HG03095 (cell line): ENCODE measurements at regions not wholly inside any gene's neighbourhood (a gene's known extent, or its start where the extent isn't known, plus 50 kb on each side); places are given as distances from the start of the nearest gene placed in this dataset.
"Not testable (repeated sequence)": the region's sequence is repeated elsewhere in the genome, so short reads cannot be mapped to it uniquely, and the experiment has no call there.

Source experiments
- ATAC-seq: cut with Tn5 transposase; IDR thresholded peaks from one replicate; pipeline ENCODE4 v1.9.1; 2021; ENCODE audit warnings: moderate library complexity; ENCODE audit not compliant: unreplicated experiment

DNA sequence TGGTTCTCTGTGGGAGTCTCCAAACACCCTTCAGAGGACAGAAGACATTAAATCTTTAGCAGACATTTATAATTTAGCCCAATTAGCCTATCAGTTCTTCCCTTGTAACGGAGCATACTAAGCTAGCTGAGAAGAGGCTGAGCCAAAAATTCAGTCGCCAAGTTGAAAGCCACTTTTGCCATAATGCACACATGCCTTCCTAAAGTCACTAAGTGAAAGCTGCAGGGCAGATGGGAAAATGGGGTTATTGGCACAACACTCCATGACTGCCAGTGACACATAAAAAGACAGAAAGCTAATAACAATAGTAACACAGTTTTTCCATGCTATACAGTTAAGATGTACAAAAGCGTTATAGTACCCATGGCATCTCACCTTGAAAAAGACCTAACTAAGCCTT, 176.2 kb downstream of the DIRAS2 start:
- no peak for ATAC-seq

DNA sequence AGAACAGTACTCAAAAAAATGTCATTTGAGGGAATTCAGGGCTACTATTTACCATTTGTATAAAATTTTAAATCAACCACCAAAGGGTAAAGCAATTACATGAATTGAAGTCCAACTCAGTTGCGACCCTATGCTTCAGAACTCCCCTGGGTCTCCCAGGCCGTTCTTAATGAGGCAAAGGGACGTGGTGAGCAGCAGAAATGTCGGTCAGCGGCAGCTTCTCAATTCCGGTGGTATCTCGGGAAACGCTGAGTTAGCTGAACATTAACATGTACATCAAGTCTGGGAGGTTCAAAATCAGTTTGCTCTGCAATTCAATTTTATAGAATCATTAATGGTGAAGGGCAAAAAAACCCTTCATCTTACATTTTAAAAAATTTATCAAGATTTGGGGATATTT, 173.2 kb downstream of the DIRAS2 start:
- ATAC-seq, result no peak

DNA sequence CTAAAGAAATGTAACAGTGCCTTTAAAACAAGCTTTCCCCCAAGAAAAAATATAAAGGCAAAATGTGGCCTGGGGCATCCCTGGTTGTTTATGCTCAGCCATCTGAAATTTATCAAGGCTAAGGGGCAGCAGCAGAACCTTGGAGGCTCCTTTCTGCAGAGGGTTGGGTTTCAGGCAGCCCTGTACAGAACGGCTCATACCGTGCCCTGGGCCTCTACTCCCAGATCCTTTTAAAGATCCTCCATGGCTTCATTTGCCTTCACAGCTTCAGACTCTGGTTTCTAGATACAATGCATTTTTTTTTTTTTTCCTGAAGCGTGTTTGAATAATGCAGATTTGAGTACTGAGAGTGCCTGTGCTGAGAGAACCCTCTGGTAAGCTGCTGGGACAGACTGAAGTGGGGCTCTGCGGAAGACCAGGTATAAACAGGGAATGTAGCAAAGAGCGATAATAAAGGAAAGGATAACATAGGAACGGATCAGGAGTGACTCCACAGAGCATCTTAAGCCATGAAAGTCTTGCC, 172.7 kb downstream of the DIRAS2 start:
- ATAC-seq, result no peak

DNA sequence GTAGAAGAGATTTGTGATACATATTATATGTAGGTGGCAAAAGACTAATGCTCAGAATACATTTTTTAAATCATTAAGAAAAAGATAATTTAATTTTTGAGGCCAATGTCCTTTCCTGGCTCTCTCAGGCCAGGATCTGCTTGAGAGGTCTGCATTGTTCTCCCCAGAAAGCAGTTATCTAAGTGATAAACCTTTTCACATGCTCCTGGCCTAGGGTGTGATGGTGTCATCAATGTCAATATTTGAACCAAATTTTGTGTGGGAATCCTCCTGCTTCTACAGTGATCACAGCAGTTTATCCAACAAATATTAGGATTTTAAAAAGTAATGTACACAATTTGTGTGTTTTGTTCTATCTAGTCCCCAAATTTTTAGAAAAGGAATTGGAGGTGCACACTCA, 166.6 kb downstream of the DIRAS2 start:
- ATAC-seq, result no peak

DNA sequence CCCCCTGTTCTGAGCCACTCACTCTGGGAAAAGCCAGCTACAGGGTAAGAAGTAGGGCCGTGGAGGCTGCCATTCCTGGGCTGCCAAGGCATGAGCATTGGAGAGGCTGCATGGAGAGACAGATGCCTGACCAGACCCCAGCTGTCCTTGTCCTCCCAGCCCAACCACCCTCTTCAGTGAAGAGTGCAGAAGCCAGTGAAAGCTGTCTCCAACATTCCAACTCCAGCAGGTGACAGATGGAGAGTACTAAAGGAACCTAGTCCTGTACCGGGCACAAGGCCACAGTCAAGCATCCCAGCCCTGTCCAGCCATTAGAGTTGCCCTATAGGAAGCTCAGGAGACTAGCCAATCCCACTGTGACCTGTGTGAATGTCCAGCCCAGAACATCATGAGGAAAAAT, 165.1 kb downstream of the DIRAS2 start:
- ATAC-seq, result no peak

DNA sequence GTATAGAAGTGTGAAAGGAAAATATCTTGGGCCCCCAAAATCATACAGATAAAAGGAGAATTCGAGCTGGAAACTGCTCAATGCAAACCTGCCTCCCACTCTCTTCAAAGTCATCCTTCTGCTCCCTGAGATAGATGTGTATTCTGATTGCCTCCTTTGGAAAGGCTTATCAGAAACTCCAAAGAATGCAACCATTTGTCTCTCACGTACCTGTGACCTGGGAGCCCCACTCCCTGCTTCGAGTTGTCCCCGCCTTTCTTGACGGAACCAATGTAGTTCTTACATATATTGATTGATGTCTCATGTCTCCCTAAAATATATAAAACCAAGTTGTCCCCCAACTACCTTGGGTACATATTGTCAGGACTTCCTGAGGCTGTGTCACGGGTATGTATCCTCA, 163.8 kb downstream of the DIRAS2 start:
- ATAC-seq, result no peak

GRCh38 chr9:90485028-90485427, 157.6 kb downstream of the DIRAS2 start:
- ATAC-seq, result no peak

- no peak for ATAC-seq
Measured at GRCh38 chr9:90489066-90489465, 153.6 kb downstream of the DIRAS2 start.

DNA sequence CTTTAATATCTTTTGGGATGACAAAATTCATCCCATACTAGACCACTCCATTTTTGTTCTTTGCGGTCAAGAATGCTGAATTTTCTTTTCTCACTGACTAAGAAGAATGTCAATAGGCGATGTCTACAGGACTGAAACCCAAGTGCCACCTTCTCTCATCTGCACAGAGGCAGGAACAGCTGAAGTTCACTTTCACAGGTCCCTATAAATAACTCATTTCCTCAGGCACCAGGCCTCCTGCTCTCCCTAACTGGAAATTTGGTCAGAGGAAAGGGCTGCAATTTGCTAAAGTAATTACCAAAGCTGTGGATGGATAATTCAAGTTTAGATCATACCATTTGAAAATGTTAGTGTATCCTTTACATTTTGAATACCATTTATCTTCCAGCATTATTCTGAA, 142.9 kb downstream of the DIRAS2 start:
- ATAC-seq, result no peak

- no peak for ATAC-seq
Measured at GRCh38 chr9:90502134-90502533, 140.5 kb downstream of the DIRAS2 start.

GRCh38 chr9:90504486-90504885, 138.1 kb downstream of the DIRAS2 start:
- no peak for ATAC-seq

DNA sequence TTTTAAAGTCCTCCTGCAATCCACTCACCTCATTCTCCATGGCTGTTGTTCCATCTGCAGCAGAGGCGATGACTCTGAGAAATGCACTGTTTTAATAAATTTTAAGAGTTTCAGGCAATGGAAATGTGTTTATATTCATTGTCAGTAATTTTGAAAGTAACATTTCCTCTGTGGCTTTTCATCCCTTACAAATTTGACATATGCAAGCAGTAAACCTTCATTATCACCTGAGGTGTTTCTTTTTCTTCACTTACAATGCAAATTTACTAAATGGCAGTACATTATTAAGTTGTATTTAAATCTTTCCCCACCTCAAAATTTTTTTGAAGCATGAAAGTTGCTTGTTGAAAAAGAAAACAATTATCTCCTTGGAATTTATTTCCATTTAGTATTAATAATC, 136.9 kb downstream of the DIRAS2 start:
- no peak for ATAC-seq

- not testable (repeated sequence) for ATAC-seq
Measured at GRCh38 chr9:90506402-90506801, 136.2 kb downstream of the DIRAS2 start.

- no peak for ATAC-seq
Measured at GRCh38 chr9:90507621-90508020, 135.0 kb downstream of the DIRAS2 start.

DNA sequence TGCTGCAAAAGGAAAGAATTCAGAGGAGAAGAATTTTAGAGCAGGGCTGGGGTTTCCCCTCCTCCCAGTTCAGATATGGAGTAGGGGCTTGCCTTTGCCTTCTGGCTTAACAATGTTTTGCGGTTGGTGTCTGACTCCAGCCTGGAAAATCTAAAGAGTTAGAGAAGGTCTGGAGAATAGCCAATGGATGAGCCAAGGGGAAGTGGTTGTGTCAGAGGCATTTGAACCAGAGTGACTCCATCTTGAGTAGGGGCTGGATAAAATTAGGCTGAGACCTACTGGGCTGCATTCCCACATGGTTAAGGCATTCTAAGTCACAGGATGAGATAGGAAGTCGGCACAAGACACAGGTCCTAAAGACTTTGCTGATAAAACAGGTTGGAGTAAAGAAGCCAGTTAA, 133.7 kb downstream of the DIRAS2 start:
- ATAC-seq, result no peak

DNA sequence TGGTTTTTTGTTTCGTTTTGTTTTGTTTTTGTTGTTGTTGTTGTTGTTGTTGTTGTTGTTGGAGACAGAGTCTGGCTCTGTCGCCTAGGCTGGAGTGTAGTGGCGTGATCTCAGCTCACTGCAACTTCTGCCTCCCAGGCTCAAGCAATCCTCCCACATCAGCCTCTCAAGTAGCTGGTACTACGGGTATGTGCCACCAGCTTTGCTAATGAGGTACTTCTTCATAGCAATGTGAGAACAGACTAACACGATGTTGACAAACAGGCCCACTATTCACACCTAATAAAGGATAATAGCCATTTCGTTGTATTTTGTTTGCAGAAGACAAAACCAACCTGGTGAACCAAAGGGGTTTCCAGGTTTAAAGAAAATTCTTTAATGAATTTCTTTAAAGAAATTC, 130.9 kb downstream of the DIRAS2 start:
- no peak for ATAC-seq

- ATAC-seq, result no peak
Measured at GRCh38 chr9:90514877-90515276, 127.7 kb downstream of the DIRAS2 start.

GRCh38 chr9:90515510-90515909, 127.1 kb downstream of the DIRAS2 start:
- no peak for ATAC-seq

DNA sequence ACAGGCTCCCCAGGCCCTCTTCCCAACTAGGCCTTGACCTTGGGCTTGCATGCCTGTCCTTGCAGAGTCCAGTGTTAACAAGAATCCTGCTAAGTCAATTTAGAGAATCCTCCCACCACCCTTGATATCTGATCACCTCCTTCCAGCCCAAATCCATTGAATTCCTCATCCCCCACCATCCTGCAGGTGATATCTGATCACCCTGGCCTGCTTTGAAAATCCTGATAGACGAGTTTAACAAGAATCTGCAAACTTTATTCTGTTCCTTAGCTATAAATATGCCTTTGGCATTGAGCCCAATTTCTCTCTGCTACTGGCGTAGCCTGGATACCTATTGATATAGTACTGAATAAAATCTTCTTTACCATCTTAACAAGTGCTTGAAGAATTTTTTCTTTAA, 125.5 kb downstream of the DIRAS2 start:
- ATAC-seq, result no peak

- no peak for ATAC-seq
Measured at GRCh38 chr9:90521811-90522570, 120.6 kb downstream of the DIRAS2 start.

GRCh38 chr9:90523958-90524357, 118.7 kb downstream of the DIRAS2 start:
- no peak for ATAC-seq

DNA sequence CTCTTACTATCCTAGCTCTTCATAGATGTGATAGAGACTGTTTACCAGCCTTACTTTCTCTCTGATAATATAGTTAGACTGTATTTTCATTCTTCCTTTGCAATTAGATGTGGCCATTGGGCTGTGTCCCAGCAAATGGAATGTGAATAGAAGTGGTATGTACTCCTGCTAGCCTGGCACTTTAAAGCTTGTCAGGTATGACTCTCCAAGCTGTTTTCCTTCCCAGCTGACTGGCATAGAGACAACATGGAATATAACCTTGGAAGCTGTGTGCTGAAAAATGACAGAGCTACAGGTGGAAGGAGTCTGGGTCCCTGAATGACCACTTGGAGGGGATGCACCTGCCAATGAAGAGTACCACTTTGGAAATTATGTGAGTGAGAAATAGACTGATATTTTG, 116.2 kb downstream of the DIRAS2 start:
- ATAC-seq, result no peak

DNA sequence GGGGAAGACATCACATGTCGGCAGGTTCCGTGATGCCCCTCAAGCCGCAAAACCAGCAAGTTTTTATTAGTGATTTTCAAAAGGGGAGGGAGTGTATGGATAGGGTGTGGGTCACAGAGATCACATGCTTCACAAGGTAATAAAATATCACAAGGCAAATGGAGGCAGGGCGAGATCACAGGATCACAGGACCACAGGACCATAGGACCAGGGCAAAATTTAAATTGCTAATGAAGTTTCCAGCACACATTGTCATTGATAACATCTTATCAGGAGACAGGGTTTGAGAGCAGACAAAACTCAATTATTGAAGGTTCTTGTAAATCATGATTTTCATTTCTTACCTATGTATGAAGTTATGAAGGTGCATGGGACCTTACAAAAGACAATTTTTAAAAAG, 106.5 kb downstream of the DIRAS2 start:
- ATAC-seq, result not testable (repeated sequence)
